BJ (cell line): ENCODE measurements at regions not wholly inside any gene's neighbourhood (a gene's known extent, or its start where the extent isn't known, plus 50 kb on each side); places are given as distances from the start of the nearest gene placed in this dataset.

Source experiments
- CTCF ChIA-PET: fragments of 350-600 bp; formaldehyde crosslinking; extraction: SDS; loops from one replicate; lab custom pipeline; 2021; ENCODE audit warnings: antibody characterized with exemption, inconsistent platforms; lab: Yijun Ruan, JAX
- POLR2A ChIA-PET: fragments of 300-600 bp; sonication (Branson Sonifier 250); formaldehyde crosslinking; extraction: SDS; loops from one replicate; lab custom pipeline; 2021; ENCODE audit warnings: antibody characterized with exemption; lab: Charles Lee
- DNase-seq: peaks from one replicate; pipeline ENCODE4 v3.0.0-alpha.2; 2011; ENCODE audit warnings: low read depth
- H3K27me3 ChIP-seq: 2 replicates; pipeline ENCODE4 v1.6.0; 2011; ENCODE audit warnings: low read length; ENCODE audit not compliant: control insufficient read depth, insufficient read depth
- H3K36me3 ChIP-seq: 2 replicates; pipeline ENCODE4 v1.5.1; 2011; ENCODE audit warnings: low read length; ENCODE audit not compliant: control insufficient read depth, insufficient read depth
- H3K4me3 ChIP-seq: 2 replicates; pipeline ENCODE4 v1.5.1; 2011; ENCODE audit warnings: low read depth, mild to moderate bottlenecking, control low read depth, low read length
- CTCF ChIP-seq: IDR thresholded peaks from 2 replicates; pipeline ENCODE4 v1.5.1; 2011; ENCODE audit warnings: low read depth, mild to moderate bottlenecking, control low read depth, inconsistent platforms, low read length, moderate library complexity; ENCODE audit not compliant: insufficient read depth

GRCh38 chr7:101719123-101719470, 90.0 kb upstream of the MYL10 start:
- Histone ChIP-seq H3K27me3 (0 out of 2 replicates have a peak, but pooled peaks cover 1% of the 10 kb centered on the region), H3K4me3 (no peak overlapping the region), H3K36me3 (no peaks in the 10 kb centered on the region)
- ChIA-PET CTCF (no interaction called here), POLR2A (no interaction called here)
- no peak for DNase-seq
- TF ChIP-seq CTCF, result no peak

- no peak for TF ChIP-seq CTCF
- Histone ChIP-seq H3K27me3 (0 out of 2 replicates have a peak, but pooled peaks cover 1% of the 10 kb centered on the region), H3K36me3 (no peaks in the 10 kb centered on the region), H3K4me3 (no peak overlapping the region)
- DNase-seq, result no peak
- CTCF ChIA-PET, result no interaction called here
- POLR2A ChIA-PET, result no interaction called here
Measured at GRCh38 chr7:101720324-101720723, 91.2 kb upstream of the MYL10 start.

- TF ChIP-seq CTCF, result peak; percentile 6; the same call in 1 of the 2 replicates
- no peaks in the 10 kb centered on the region for H3K36me3 ChIP-seq
- CTCF ChIA-PET, result interaction anchor here (1.4 kb wide), 1 partner anchor 11 kb away, joined by 6 read pairs; no protein-coding TSS in a partner anchor
- no peak overlapping the region for H3K4me3 ChIP-seq
- no peak for DNase-seq
- POLR2A ChIA-PET, result no interaction called here
- H3K27me3 ChIP-seq, result 0 out of 2 replicates have a peak, but pooled peaks cover 1% of the 10 kb centered on the region
Measured at GRCh38 chr7:101722247-101722646, 93.2 kb upstream of the MYL10 start.

GRCh38 chr7:101723835-101724234, 93.6 kb upstream of the CUX1 start:
- H3K36me3 ChIP-seq, result no peaks in the 10 kb centered on the region
- no peak overlapping the region for H3K4me3 ChIP-seq
- POLR2A ChIA-PET, result interaction anchor here (0.6 kb wide), 1 partner anchor 11 kb away, joined by 4 read pairs; no protein-coding TSS in a partner anchor
- no peak for DNase-seq
- 0 out of 2 replicates have a peak, but pooled peaks cover 1% of the 10 kb centered on the region for H3K27me3 ChIP-seq
- TF ChIP-seq CTCF, result no peak
- CTCF ChIA-PET, result no interaction called here

GRCh38 chr7:101724957-101725356, 92.5 kb upstream of the CUX1 start:
- ChIA-PET POLR2A (no interaction called here), CTCF (interaction anchor here (0.8 kb wide), 1 partner anchor 122 kb away, joined by 3 read pairs; no protein-coding TSS in a partner anchor)
- 0 out of 2 replicates have a peak, but pooled peaks cover 1% of the 10 kb centered on the region for H3K27me3 ChIP-seq
- H3K36me3 ChIP-seq, result no peaks in the 10 kb centered on the region
- no peak overlapping the region for H3K4me3 ChIP-seq
- DNase-seq, result no peak
- TF ChIP-seq CTCF, result no peak
